Brain microvascular endothelial cell (primary cell): ENCODE measurements at regions not wholly inside any gene's neighbourhood (a gene's known extent, or its start where the extent isn't known, plus 50 kb on each side); places are given as distances from the start of the nearest gene placed in this dataset.

Experiments used
- DNase-seq: peaks from one replicate; pipeline ENCODE4 v3.0.0-alpha.2; 2020
- H3K27ac ChIP-seq: fragments of 250-450 bp; sonication (Bioruptor Pico); 2 replicates; pipeline ENCODE4 v1.5.1; 2020; ENCODE audit warnings: mild to moderate bottlenecking, moderate library complexity
- H3K27me3 ChIP-seq: fragments of 250-450 bp; sonication (Bioruptor Pico); replicated peaks from 2 replicates; pipeline ENCODE4 v1.5.1; 2020; ENCODE audit warnings: mild to moderate bottlenecking
- H3K36me3 ChIP-seq: fragments of 250-450 bp; sonication (Bioruptor Pico); replicated peaks from 2 replicates; pipeline ENCODE4 v1.5.1; 2020; ENCODE audit warnings: mild to moderate bottlenecking
- H3K4me3 ChIP-seq: 2 replicates; pipeline ENCODE4 v1.5.1; 2011; ENCODE audit warnings: low read depth, mild to moderate bottlenecking, control low read depth, low read length, moderate library complexity
- CTCF ChIP-seq: IDR thresholded peaks from 2 replicates; pipeline ENCODE4 v1.5.1; 2011; ENCODE audit warnings: low read depth, mild to moderate bottlenecking, moderate library complexity, low read length, control low read depth, inconsistent platforms; ENCODE audit errors: missing control alignments
- in situ Hi-C: cut with HindIII; loops from 2 replicates; pipeline ENCODE4 v1.10.0; 2017; ENCODE audit warnings: low sequenced_read_pairs, low pct_ligation_motif_present

DNA sequence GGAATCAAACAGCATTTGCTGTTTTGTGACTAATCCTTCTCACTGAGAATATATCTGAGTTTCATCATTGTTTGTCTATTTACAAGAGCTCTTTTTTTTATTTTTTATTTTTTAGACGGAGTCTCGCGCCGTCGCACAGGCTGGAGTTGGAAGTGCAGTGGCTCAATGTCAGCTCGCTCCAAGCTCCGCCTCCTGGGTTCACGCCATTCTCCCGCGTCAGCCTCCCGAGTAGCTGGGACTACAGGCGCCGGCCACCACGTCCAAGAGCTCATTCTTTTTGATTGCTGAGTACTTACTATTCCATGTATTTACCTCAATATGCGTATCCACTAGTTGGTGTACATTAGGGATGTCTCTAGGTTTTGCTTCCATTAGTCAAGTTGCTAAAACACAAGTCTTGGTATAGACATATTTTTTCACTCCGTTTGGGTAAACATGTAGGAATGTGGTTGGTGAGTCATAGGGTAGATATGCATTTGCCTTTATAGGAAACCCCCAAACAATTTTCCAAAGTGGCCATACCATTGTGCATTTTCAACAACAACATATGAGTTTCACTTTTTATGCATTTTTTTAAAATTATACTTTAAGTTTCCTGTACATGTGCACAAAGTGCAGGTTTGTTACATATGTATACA lies 1005.0 kb upstream of the CDH10 start:
- DNase-seq: no peak
- TF ChIP-seq CTCF: no peak
- Histone ChIP-seq H3K27ac (no peak overlapping the region), H3K27me3 (no peaks in the 10 kb centered on the region), H3K4me3 (no peak overlapping the region), H3K36me3 (no peaks in the 10 kb centered on the region)
- in situ Hi-C loops: no loop called here

- DNase-seq: no peak
- H3K4me3 ChIP-seq: no peak overlapping the region
These were observed 1001.9 kb upstream of the CDH10 start for GRCh38 chr5:25646421-25647341.

DNA sequence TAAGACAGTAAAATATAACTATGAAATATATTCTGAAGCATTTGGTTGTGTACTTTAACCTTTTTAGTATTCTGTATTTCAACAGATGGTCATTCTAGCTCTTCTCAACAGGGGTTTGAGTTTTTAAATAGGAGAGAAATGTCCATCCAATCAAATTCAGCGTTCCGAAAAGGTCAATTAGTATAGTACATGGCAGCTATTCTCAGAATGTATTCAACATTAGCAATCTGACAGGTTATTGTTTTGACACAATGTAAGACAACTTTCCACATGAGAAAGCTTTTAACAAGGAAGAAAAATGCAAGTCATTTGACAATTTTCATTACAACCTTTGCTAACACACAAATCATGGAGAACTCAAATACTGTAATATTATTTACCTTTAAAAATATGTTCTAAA lies 996.3 kb upstream of the CDH10 start:
- TF ChIP-seq CTCF: no peak
- no peak overlapping the region for H3K4me3 ChIP-seq
- in situ Hi-C loops: no loop called here
- H3K27ac ChIP-seq: no peak overlapping the region
- DNase-seq: no peak
- H3K36me3 ChIP-seq: no peaks in the 10 kb centered on the region
- no peaks in the 10 kb centered on the region for H3K27me3 ChIP-seq

More at GRCh38 chr5:25646421-25647341, 1001.9 kb upstream of the CDH10 start:
- TF ChIP-seq CTCF: no peak
- in situ Hi-C loops: no loop called here
- H3K36me3 ChIP-seq: no peaks in the 10 kb centered on the region
- no peaks in the 10 kb centered on the region for H3K27me3 ChIP-seq
- no peak overlapping the region for H3K27ac ChIP-seq

GRCh38 chr5:25619273-25619672 lies 974.5 kb upstream of the CDH10 start:
- in situ Hi-C loops: no loop called here
- TF ChIP-seq CTCF: no peak
- Histone ChIP-seq H3K4me3 (no peak overlapping the region), H3K27ac (no peak overlapping the region), H3K36me3 (no peaks in the 10 kb centered on the region), H3K27me3 (no peaks in the 10 kb centered on the region)
- DNase-seq: no peak

GRCh38 chr5:25618821-25619220 lies 974.0 kb upstream of the CDH10 start:
- in situ Hi-C loops: no loop called here
- no peak overlapping the region for H3K4me3 ChIP-seq
- H3K27me3 ChIP-seq: no peaks in the 10 kb centered on the region
- no peak for TF ChIP-seq CTCF
- DNase-seq: no peak
- no peak overlapping the region for H3K27ac ChIP-seq
- H3K36me3 ChIP-seq: no peaks in the 10 kb centered on the region

- Histone ChIP-seq H3K4me3 (no peak overlapping the region), H3K36me3 (no peaks in the 10 kb centered on the region), H3K27ac (no peak overlapping the region), H3K27me3 (no peaks in the 10 kb centered on the region)
- TF ChIP-seq CTCF: no peak
- in situ Hi-C loops: no loop called here
- DNase-seq: no peak
These were observed 969.7 kb upstream of the CDH10 start for GRCh38 chr5:25614466-25614865.
